Transverse colon (tissue), 4 donors: ENCODE measurements at regions not wholly inside any gene's neighbourhood (a gene's known extent, or its start where the extent isn't known, plus 50 kb on each side); places are given as distances from the start of the nearest gene placed in this dataset.

Experiments
- CTCF ChIP-seq, 5 experiments: fragments of 200-600 bp in 3 of 5; fragments of 450-650 bp in 2 of 5; sonication (generic) in 3 of 5; IDR thresholded peaks; 1 replicate in 2 of 5; 2 replicates in 3 of 5; pipeline ENCODE4 v1.5.1; 2016 to 2017; ENCODE audit warnings: antibody characterized with exemption in 5 of 5, inconsistent platforms in 3 of 5, mild to moderate bottlenecking in 2 of 5, moderate library complexity in 1 of 5
- EP300 ChIP-seq: sonication (generic); formaldehyde crosslinking; IDR thresholded peaks from one replicate; pipeline ENCODE4 v1.6.1; 2017; ENCODE audit warnings: antibody characterized with exemption, low read depth
- POLR2A ChIP-seq: fragments of 450-650 bp; IDR thresholded peaks from one replicate; pipeline ENCODE4 v1.6.1; 2016; ENCODE audit warnings: antibody characterized with exemption, mild to moderate bottlenecking, moderate library complexity
- POLR2AphosphoS5 ChIP-seq, 3 donors: sonication (generic); formaldehyde crosslinking; IDR thresholded peaks; one replicate each; pipeline ENCODE4 v1.6.1; 2016; ENCODE audit warnings: antibody characterized with exemption in 3 of 3

- TF ChIP-seq CTCF (IDR thresholded peaks at IDR 0.05) = no peak
- TF ChIP-seq EP300 = no peak
- TF ChIP-seq POLR2A = no peak
- TF ChIP-seq POLR2AphosphoS5 (IDR thresholded peaks at IDR 0.05) = no peak
Measured at GRCh38 chr5:116847960-116848359, 273.3 kb upstream of the SEMA6A start.
